ENCODE measurements at regions not wholly inside any gene's neighbourhood (a gene's known extent, or its start where the extent isn't known, plus 50 kb on each side); places are given as distances from the start of the nearest gene placed in this dataset.
A peak's percentile ranks its signal among the peaks of the same experiment; 100 is the strongest.

DNA sequence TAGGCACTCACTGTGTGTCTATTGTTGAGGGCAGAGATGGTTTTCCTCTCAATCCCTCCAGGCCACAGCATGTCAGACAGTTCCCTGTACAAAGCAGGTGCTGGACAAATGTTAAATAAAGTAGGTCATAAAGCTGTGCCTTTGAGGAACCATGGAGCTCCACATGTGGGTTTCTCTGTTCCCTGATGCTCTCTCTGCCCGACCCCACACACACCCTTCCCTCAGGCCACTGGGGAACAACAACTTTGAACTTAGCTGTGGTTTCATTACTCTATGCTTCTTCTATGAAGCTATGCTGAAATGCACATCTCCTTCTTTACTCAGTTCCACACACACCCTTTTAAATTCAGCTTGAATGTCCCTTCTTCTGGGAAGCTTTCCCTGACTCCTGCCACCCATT, 415.3 kb downstream of the HRH4 start:
- no peaks in the 10 kb centered on the region for H3K9me3 ChIP-seq (ENCODE audit: control insufficient read depth, low read depth, low read length)
- no peak overlapping the region for H3K4me3 ChIP-seq (ENCODE audit: low read length)
- no peak overlapping the region for H3K27ac ChIP-seq (ENCODE audit: low read length)
- H3K36me3 ChIP-seq (ENCODE audit: control insufficient read depth, insufficient read depth, low read length) = no peaks in the 10 kb centered on the region
- H3K4me1 ChIP-seq (ENCODE audit: control insufficient read depth, insufficient read depth, low read length) = no peaks in the 10 kb centered on the region
- 67% methylated on average over 1 of the region's 1 CpG for WGBS (ENCODE audit: insufficient coverage, low lambda C conversion rate)
- no peak for DNase-seq
- H3K27me3 ChIP-seq (ENCODE audit: control insufficient read depth, insufficient read depth, low read length) = no peaks in the 10 kb centered on the region

- 100% methylated on average over 2 of the region's 5 CpGs for WGBS (ENCODE audit: insufficient coverage, low lambda C conversion rate)
- H3K4me1 ChIP-seq (ENCODE audit: control insufficient read depth, insufficient read depth, low read length) = no peaks in the 10 kb centered on the region
- H3K9me3 ChIP-seq (ENCODE audit: control insufficient read depth, low read depth, low read length) = no peaks in the 10 kb centered on the region
- H3K36me3 ChIP-seq (ENCODE audit: control insufficient read depth, insufficient read depth, low read length) = no peaks in the 10 kb centered on the region
- no peak overlapping the region for H3K4me3 ChIP-seq (ENCODE audit: low read length)
- H3K27ac ChIP-seq (ENCODE audit: low read length) = no peak overlapping the region
- H3K27me3 ChIP-seq (ENCODE audit: control insufficient read depth, insufficient read depth, low read length) = no peaks in the 10 kb centered on the region
- no peak for DNase-seq
Measured at GRCh38 chr18:24876266-24876665, 415.8 kb downstream of the HRH4 start.

DNA sequence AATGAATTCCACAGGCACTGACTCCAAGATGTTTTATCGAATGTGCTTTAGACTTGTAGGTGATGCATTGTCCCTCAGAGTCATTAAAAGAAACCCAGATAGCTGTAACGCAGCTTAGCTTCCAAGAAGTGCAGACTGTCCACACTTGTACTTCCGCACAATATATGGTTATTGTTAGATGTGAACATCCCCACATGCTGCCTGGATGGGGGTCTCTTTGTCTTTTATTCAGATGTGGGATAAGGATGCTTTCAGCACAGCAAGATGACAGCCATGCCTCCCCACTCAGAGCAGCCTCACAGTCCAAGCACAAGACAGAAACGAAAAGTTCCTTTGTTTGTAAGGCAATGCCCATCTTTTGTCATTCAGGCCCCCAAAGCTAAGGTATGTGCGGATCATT, 416.6 kb downstream of the HRH4 start:
- no peak overlapping the region for H3K4me3 ChIP-seq (ENCODE audit: low read length)
- no peak for DNase-seq
- H3K27ac ChIP-seq (ENCODE audit: low read length) = no peak overlapping the region
- H3K9me3 ChIP-seq (ENCODE audit: control insufficient read depth, low read depth, low read length) = no peaks in the 10 kb centered on the region
- no peaks in the 10 kb centered on the region for H3K4me1 ChIP-seq (ENCODE audit: control insufficient read depth, insufficient read depth, low read length)
- no peaks in the 10 kb centered on the region for H3K36me3 ChIP-seq (ENCODE audit: control insufficient read depth, insufficient read depth, low read length)
- WGBS (ENCODE audit: insufficient coverage, low lambda C conversion rate) = no CpG with 5 or more reads among the region's 5 CpGs
- H3K27me3 ChIP-seq (ENCODE audit: control insufficient read depth, insufficient read depth, low read length) = no peaks in the 10 kb centered on the region

- no peak for DNase-seq
- Histone ChIP-seq H3K4me3 (ENCODE audit: low read length) (no peak overlapping the region), H3K4me1 (ENCODE audit: control insufficient read depth, insufficient read depth, low read length) (no peaks in the 10 kb centered on the region), H3K27ac (ENCODE audit: low read length) (no peak overlapping the region), H3K27me3 (ENCODE audit: control insufficient read depth, insufficient read depth, low read length) (no peaks in the 10 kb centered on the region), H3K9me3 (ENCODE audit: control insufficient read depth, low read depth, low read length) (no peaks in the 10 kb centered on the region), H3K36me3 (ENCODE audit: control insufficient read depth, insufficient read depth, low read length) (no peaks in the 10 kb centered on the region)
- WGBS (ENCODE audit: insufficient coverage, low lambda C conversion rate) = 40% methylated on average over 1 of the region's 6 CpGs
Measured at GRCh38 chr18:24877546-24877945, 417.1 kb downstream of the HRH4 start.

DNA sequence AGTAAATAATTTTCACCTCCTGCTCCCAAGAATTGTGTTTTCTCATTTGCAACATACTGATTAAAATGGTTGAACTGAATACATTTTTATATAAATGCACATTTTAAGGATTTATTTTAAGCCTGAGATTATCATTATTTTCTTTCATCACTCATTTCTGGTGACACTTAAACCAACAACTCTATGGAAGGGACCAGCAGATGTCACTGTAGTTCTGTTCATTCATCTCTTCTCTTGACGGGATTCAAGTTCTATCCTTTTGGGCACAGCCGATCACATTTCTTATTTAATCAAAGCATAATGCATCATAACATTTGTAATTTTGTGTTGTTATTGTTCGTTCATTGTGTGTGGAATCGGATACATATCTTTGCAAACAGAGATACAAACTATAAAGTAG, 417.9 kb downstream of the HRH4 start:
- Histone ChIP-seq H3K36me3 (ENCODE audit: control insufficient read depth, insufficient read depth, low read length) (no peaks in the 10 kb centered on the region), H3K4me1 (ENCODE audit: control insufficient read depth, insufficient read depth, low read length) (no peaks in the 10 kb centered on the region), H3K4me3 (ENCODE audit: low read length) (no peak overlapping the region), H3K27me3 (ENCODE audit: control insufficient read depth, insufficient read depth, low read length) (no peaks in the 10 kb centered on the region), H3K27ac (ENCODE audit: low read length) (no peak overlapping the region), H3K9me3 (ENCODE audit: control insufficient read depth, low read depth, low read length) (no peaks in the 10 kb centered on the region)
- DNase-seq = peak; percentile 31 to 33
- WGBS (ENCODE audit: insufficient coverage, low lambda C conversion rate) = 33% methylated on average over 3 of the region's 4 CpGs

- no peaks in the 10 kb centered on the region for H3K4me1 ChIP-seq (ENCODE audit: control insufficient read depth, insufficient read depth, low read length)
- no peak overlapping the region for H3K4me3 ChIP-seq (ENCODE audit: low read length)
- no peaks in the 10 kb centered on the region for H3K9me3 ChIP-seq (ENCODE audit: control insufficient read depth, low read depth, low read length)
- H3K27me3 ChIP-seq (ENCODE audit: control insufficient read depth, insufficient read depth, low read length) = no peaks in the 10 kb centered on the region
- no peak for DNase-seq
- H3K27ac ChIP-seq (ENCODE audit: low read length) = no peak overlapping the region
- 100% methylated on average over 1 of the region's 2 CpGs for WGBS (ENCODE audit: insufficient coverage, low lambda C conversion rate)
- no peaks in the 10 kb centered on the region for H3K36me3 ChIP-seq (ENCODE audit: control insufficient read depth, insufficient read depth, low read length)
Measured at GRCh38 chr18:24885276-24885675, 424.8 kb downstream of the HRH4 start.

GRCh38 chr18:24894880-24895279, 434.4 kb downstream of the HRH4 start:
- no peak for DNase-seq
- no peak overlapping the region for H3K4me3 ChIP-seq (ENCODE audit: low read length)

DNA sequence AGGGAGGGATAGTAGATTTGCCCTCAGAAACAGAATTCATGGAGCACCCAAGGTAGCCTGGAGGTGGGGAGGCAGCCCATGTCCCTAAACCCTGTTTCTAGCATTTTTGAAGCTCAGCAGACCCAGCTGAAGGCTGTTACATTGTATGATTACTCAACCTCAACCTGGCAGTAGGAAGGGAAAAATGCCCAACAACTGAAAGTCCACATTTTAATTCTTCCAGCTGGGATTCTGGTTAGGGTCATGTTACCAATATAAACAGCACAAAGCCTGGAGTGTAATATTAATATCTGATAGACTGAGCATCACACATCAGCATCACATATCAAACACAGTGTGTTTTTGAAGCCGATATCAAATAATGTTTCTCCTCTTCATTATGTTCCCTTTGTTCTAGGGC, 437.0 kb downstream of the HRH4 start:
- no peak overlapping the region for H3K27ac ChIP-seq (ENCODE audit: low read length)
- H3K36me3 ChIP-seq (ENCODE audit: control insufficient read depth, insufficient read depth, low read length) = no peaks in the 10 kb centered on the region
- no peaks in the 10 kb centered on the region for H3K9me3 ChIP-seq (ENCODE audit: control insufficient read depth, low read depth, low read length)
- no peaks in the 10 kb centered on the region for H3K27me3 ChIP-seq (ENCODE audit: control insufficient read depth, insufficient read depth, low read length)
- WGBS (ENCODE audit: insufficient coverage, low lambda C conversion rate) = no CpG with 5 or more reads among the region's 1 CpG
- no peak overlapping the region for H3K4me3 ChIP-seq (ENCODE audit: low read length)
- DNase-seq = no peak
- H3K4me1 ChIP-seq (ENCODE audit: control insufficient read depth, insufficient read depth, low read length) = no peaks in the 10 kb centered on the region

More at GRCh38 chr18:24894880-24895279, 434.4 kb downstream of the HRH4 start:
- Histone ChIP-seq H3K9me3 (ENCODE audit: control insufficient read depth, low read depth, low read length) (no peaks in the 10 kb centered on the region), H3K36me3 (ENCODE audit: control insufficient read depth, insufficient read depth, low read length) (no peaks in the 10 kb centered on the region), H3K4me1 (ENCODE audit: control insufficient read depth, insufficient read depth, low read length) (no peaks in the 10 kb centered on the region), H3K27ac (ENCODE audit: low read length) (no peak overlapping the region), H3K27me3 (ENCODE audit: control insufficient read depth, insufficient read depth, low read length) (no peaks in the 10 kb centered on the region)
- 0% methylated on average over 1 of the region's 2 CpGs for WGBS (ENCODE audit: insufficient coverage, low lambda C conversion rate)

- H3K27ac ChIP-seq (ENCODE audit: low read length) = no peak overlapping the region
- H3K4me1 ChIP-seq (ENCODE audit: control insufficient read depth, insufficient read depth, low read length) = no peaks in the 10 kb centered on the region
- no peak overlapping the region for H3K4me3 ChIP-seq (ENCODE audit: low read length)
- DNase-seq = no peak
- H3K36me3 ChIP-seq (ENCODE audit: control insufficient read depth, insufficient read depth, low read length) = no peaks in the 10 kb centered on the region
- H3K27me3 ChIP-seq (ENCODE audit: control insufficient read depth, insufficient read depth, low read length) = no peaks in the 10 kb centered on the region
- no peaks in the 10 kb centered on the region for H3K9me3 ChIP-seq (ENCODE audit: control insufficient read depth, low read depth, low read length)
Measured at GRCh38 chr18:24910221-24910620, 441.7 kb downstream of the ZNF521 start.

DNA sequence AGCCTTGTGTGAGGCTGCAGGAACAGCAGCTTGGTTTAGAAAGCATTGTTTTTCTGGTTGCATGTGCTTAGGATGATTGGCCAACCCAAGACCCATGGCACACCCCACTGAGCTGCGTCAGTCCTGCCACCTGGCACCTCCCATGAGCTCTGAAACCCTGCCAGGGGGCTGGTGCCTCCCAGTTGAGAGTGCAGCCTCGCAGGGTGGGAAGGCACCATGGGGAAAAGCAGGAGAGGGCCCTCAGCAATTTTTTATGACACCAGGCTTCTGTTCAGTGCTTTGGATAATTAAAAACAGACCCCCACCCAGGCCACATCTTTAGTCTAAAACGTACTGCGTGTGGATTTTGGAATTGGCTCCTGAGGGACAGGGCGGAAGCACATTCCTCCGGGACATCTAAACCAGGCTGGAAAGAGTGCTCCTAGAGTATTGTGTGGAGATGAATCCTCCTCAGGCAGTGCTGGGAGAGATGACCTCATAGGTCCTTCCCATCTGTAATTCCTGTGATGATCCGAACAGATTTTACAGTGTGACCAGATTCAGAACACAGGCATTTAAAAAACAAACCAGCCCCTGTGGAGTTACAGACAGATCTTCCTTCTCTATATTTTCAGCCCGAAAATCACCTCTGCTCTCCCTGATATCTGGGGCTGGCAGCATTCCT, 438.3 kb downstream of the ZNF521 start:
- Histone ChIP-seq H3K9me3 (ENCODE audit: control insufficient read depth, low read depth, low read length) (no peaks in the 10 kb centered on the region), H3K36me3 (ENCODE audit: control insufficient read depth, insufficient read depth, low read length) (no peaks in the 10 kb centered on the region), H3K4me1 (ENCODE audit: control insufficient read depth, insufficient read depth, low read length) (no peaks in the 10 kb centered on the region), H3K27me3 (ENCODE audit: control insufficient read depth, insufficient read depth, low read length) (no peaks in the 10 kb centered on the region), H3K4me3 (ENCODE audit: low read length) (no peak overlapping the region), H3K27ac (ENCODE audit: low read length) (no peak overlapping the region)
- no peak for DNase-seq
- no CpG with 5 or more reads among the region's 8 CpGs for whole genome bisulfite sequencing (ENCODE audit: insufficient coverage, low lambda C conversion rate)

GRCh38 chr18:24914171-24914525, 437.8 kb downstream of the ZNF521 start:
- Histone ChIP-seq H3K9me3 (ENCODE audit: control insufficient read depth, low read depth, low read length) (no peaks in the 10 kb centered on the region), H3K27me3 (ENCODE audit: control insufficient read depth, insufficient read depth, low read length) (no peaks in the 10 kb centered on the region), H3K36me3 (ENCODE audit: control insufficient read depth, insufficient read depth, low read length) (no peaks in the 10 kb centered on the region), H3K4me3 (ENCODE audit: low read length) (no peak overlapping the region), H3K4me1 (ENCODE audit: control insufficient read depth, insufficient read depth, low read length) (no peaks in the 10 kb centered on the region), H3K27ac (ENCODE audit: low read length) (no peak overlapping the region)
- no CpG with 5 or more reads among the region's 1 CpG for WGBS (ENCODE audit: insufficient coverage, low lambda C conversion rate)
- DNase-seq = no peak
